Mucosa of descending colon (tissue), 3 donors: ENCODE measurements at regions not wholly inside any gene's neighbourhood (a gene's known extent, or its start where the extent isn't known, plus 50 kb on each side); places are given as distances from the start of the nearest gene placed in this dataset.
A peak's percentile ranks its signal among the peaks of the same experiment; 100 is the strongest.

Experiments
- ATAC-seq: fragments of 200-7000 bp; cut with Tn5 transposase; one replicate; pipeline ENCODE4 v1.9.1; 2020; ENCODE audit warnings: mild to moderate bottlenecking, moderate library complexity
- DNase-seq, 3 donors: peaks; one replicate each; pipeline ENCODE4 v3.0.0-alpha.2; 2020
- H3K36me3 ChIP-seq: fragments of 200-600 bp; one replicate; pipeline ENCODE4 v1.8.0; 2021; ENCODE audit warnings: low read depth, mild to moderate bottlenecking
- H3K4me1 ChIP-seq: fragments of 200-600 bp; one replicate; pipeline ENCODE4 v1.8.0; 2021; ENCODE audit warnings: low read depth, mild to moderate bottlenecking
- H3K4me3 ChIP-seq: fragments of 200-600 bp; one replicate; pipeline ENCODE4 v1.8.0; 2021; ENCODE audit warnings: mild to moderate bottlenecking
- H3K9me3 ChIP-seq: fragments of 200-600 bp; one replicate; pipeline ENCODE4 v1.8.0; 2021; ENCODE audit warnings: mild to moderate bottlenecking
- intact Hi-C, 2 donors: fragments of 100-400 bp; cut with DNase I in 1 of 2; cut with micrococcal nuclease in 1 of 2; formaldehyde crosslinking; loops; one replicate each; pipeline versions ENCODE4 v1.11.0 to v1.11.1; 2022; cut with DNase I, micrococcal nuclease
- TF ChIP-seq, protein P1 (sequence below): fragments of 200-600 bp; IDR thresholded peaks from one replicate; pipeline ENCODE4 v1.8.0; 2022; ENCODE audit warnings: antibody characterized with exemption, mild to moderate bottlenecking
- donor health status: DM: no; HTN: no; CAD: no; lungs with moderate emphysema.
- donor health status: DM: no; HTN: no; CAD: no.
- donor health status: DM: no; HTN: yes; CAD: no.

DNA sequence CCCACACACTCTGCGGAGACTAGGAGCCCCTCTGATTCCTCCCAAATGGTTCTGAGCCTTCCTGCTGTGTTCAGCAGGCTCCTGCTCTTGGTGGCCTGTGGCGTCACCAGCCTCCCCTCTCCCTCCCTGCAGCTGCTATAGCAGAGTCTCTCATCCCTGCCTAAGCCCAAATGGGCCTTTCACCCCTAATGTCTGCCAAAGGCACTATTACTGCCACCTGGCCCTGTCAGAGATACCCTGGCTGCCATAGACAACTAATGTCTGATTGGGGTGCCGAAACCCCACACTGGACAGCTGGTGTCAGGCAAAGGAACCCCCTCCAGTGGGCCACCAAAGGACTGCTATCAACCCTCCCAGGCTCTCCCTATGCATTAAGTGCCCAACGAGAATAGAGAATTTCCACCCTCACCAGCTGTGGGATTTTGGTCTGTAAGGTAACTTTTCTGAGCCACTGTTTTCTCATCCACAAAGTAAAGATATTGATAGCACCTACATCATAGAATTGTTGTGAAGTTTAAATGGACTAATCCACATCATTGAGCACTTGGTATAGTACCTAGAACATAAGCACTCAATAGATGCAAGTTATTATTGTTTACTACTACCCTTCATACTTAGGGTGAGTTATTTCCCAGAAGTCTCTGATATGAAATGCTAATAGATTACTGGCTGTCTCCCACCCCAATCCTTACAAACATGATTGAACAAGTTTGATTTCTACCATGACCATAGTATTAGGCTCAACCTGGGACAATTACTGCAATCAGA, 421.3 kb downstream of the MID1IP1 start:
- no peak for ATAC-seq
- DNase-seq = no peak
- no peaks in the 10 kb centered on the region for H3K36me3 ChIP-seq
- no peaks in the 10 kb centered on the region for H3K9me3 ChIP-seq
- TF ChIP-seq, protein P1, sequence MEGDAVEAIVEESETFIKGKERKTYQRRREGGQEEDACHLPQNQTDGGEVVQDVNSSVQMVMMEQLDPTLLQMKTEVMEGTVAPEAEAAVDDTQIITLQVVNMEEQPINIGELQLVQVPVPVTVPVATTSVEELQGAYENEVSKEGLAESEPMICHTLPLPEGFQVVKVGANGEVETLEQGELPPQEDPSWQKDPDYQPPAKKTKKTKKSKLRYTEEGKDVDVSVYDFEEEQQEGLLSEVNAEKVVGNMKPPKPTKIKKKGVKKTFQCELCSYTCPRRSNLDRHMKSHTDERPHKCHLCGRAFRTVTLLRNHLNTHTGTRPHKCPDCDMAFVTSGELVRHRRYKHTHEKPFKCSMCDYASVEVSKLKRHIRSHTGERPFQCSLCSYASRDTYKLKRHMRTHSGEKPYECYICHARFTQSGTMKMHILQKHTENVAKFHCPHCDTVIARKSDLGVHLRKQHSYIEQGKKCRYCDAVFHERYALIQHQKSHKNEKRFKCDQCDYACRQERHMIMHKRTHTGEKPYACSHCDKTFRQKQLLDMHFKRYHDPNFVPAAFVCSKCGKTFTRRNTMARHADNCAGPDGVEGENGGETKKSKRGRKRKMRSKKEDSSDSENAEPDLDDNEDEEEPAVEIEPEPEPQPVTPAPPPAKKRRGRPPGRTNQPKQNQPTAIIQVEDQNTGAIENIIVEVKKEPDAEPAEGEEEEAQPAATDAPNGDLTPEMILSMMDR = no peak
- intact Hi-C loops = no loop called here
- no peaks in the 10 kb centered on the region for H3K4me1 ChIP-seq
- no peak overlapping the region for H3K4me3 ChIP-seq

DNA sequence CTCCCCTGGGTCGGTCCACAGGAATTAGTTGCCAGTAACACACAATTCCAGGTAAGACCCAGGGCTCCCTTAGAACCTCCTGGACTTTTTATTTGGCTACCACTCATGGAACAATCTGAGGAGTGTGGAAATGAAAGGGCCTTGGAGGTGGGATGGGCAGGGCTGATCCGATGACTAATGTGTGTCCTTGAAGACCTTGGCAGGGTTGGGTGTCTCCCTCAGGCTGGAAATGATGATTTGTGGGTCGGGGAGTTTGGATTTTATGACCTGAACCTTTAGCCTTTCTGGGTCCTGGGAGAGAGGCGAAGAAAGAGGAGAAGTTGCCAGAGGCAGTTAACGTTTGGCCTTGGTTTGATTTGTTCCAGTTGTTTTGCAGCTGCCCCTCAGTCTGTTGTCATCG, 425.0 kb downstream of the MID1IP1 start:
- Histone ChIP-seq H3K4me3 (no peak overlapping the region), H3K36me3 (no peaks in the 10 kb centered on the region), H3K9me3 (no peaks in the 10 kb centered on the region), H3K4me1 (no peaks in the 10 kb centered on the region)
- TF ChIP-seq, protein P1 = no peak
- intact Hi-C loops = no loop called here
- ATAC-seq = peak; percentile 91
- DNase-seq = peak in 2 of 3 donors; percentile 17 to 22

- DNase-seq = no peak
- TF ChIP-seq, protein P1 = no peak
- intact Hi-C loops = no loop called here
- Histone ChIP-seq H3K4me3 (no peak overlapping the region), H3K4me1 (no peaks in the 10 kb centered on the region), H3K36me3 (no peaks in the 10 kb centered on the region), H3K9me3 (no peaks in the 10 kb centered on the region)
- no peak for ATAC-seq
Measured at GRCh38 chrX:39227371-39227770, 426.1 kb downstream of the MID1IP1 start.

- H3K4me3 ChIP-seq = no peak overlapping the region
- no peak for ATAC-seq
- no peak for DNase-seq
- intact Hi-C loops = no loop called here
- no peaks in the 10 kb centered on the region for H3K4me1 ChIP-seq
- no peaks in the 10 kb centered on the region for H3K36me3 ChIP-seq
- no peaks in the 10 kb centered on the region for H3K9me3 ChIP-seq
- TF ChIP-seq, protein P1 = no peak
Measured at GRCh38 chrX:39238006-39238405, 436.7 kb downstream of the MID1IP1 start.

GRCh38 chrX:39242187-39242586, 440.9 kb downstream of the MID1IP1 start:
- Histone ChIP-seq H3K4me1 (no peaks in the 10 kb centered on the region), H3K4me3 (no peak overlapping the region), H3K9me3 (no peaks in the 10 kb centered on the region), H3K36me3 (no peaks in the 10 kb centered on the region)
- TF ChIP-seq, protein P1 = no peak
- ATAC-seq (peak; percentile 92), DNase-seq (peak in 1 of 3 donors; percentile 71)
- intact Hi-C loops = loop anchor here in 1 of 2 donors (5.0 kb wide), 1 partner anchor 80 kb away; no protein-coding TSS in a partner anchor
